Stimulated activated CD4-positive, alpha-beta T cell treated with anti-CD3 and anti-CD28 coated beads, Interleukin-12 subunit alpha, Interleukin-12 subunit beta, amount 100 ng/mL, for 24 hours (primary cell): ENCODE measurements at regions not wholly inside any gene's neighbourhood (a gene's known extent, or its start where the extent isn't known, plus 50 kb on each side); places are given as distances from the start of the nearest gene placed in this dataset.
"Not testable (repeated sequence)": the region's sequence is repeated elsewhere in the genome, so short reads cannot be mapped to it uniquely, and the experiment has no call there.

Experiments
- DNase-seq, 2 experiments: peaks; one replicate each; pipeline ENCODE4 v3.0.0-alpha.2; 2020; ENCODE audit warnings: low read depth in 2 of 2

DNA sequence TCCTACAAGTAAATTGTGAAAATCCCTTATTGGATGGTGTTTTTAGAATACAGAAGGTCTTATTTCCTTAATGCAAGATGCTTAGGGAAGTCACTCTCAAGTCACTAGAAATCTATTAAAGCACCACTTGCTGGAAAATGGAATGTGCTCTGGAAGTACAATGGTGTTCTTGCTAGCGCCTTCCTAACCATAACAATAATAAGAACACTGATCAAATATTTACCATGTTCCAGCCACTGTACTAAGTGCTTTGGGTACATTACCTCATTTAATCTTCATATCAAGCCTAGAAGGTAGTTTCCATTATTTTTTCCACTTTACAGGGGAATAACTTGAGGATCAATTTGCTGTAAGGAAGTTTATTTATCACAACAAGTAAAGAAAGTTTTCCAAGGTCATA lies 75.1 kb downstream of the FAM72B start:
- not testable (repeated sequence) for DNase-seq

- DNase-seq, result not testable (repeated sequence)
Measured at GRCh38 chr1:121116522-121117297, 67.4 kb downstream of the FAM72B start.

GRCh38 chr1:121117298-121117611 lies 66.9 kb downstream of the FAM72B start:
- DNase-seq, result not testable (repeated sequence)

DNA sequence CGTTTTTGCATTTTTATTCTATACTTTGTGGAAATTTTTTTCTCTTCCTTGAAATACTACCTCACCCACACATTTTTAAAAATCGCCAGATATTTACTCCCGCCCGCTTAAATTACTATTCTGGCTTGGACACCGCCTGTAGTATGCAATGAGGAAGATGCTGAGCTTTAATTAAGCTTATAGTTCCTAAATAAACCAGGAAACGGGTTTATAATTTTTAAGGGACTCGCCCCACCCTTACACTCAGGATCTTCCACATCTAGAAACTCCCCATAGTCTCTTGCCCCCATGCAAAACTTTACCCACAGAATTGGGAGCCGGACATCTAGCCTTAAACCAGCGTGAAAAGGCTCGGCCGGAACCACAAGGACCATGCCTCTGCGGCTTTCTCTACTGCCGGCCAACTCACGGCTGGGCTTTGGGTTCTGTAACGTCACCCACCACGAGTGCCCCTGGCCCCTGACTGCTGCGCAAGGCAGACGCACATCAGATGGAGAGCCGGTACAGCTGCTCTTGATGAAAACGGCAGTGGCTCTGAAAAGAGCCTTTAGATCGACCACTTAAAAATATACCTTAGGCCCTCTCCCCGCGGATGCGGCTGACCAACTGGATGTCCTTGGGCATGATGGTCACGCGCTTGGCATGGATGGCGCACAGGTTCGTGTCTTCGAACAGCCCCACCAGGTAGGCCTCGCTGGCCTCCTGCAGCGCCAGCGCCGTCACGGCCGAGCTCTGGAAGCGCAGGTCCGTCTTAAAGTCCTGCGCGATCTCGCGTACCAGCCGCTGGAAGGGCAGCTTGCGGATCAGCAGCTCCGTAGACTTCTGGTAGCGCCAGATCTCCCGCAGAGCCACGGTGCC lies 66.3 kb downstream of the FAM72B start:
- DNase-seq, result not testable (repeated sequence)
